ENCODE measurements at regions not wholly inside any gene's neighbourhood (a gene's known extent, or its start where the extent isn't known, plus 50 kb on each side); places are given as distances from the start of the nearest gene placed in this dataset.
A peak's percentile ranks its signal among the peaks of the same experiment; 100 is the strongest.

DNA sequence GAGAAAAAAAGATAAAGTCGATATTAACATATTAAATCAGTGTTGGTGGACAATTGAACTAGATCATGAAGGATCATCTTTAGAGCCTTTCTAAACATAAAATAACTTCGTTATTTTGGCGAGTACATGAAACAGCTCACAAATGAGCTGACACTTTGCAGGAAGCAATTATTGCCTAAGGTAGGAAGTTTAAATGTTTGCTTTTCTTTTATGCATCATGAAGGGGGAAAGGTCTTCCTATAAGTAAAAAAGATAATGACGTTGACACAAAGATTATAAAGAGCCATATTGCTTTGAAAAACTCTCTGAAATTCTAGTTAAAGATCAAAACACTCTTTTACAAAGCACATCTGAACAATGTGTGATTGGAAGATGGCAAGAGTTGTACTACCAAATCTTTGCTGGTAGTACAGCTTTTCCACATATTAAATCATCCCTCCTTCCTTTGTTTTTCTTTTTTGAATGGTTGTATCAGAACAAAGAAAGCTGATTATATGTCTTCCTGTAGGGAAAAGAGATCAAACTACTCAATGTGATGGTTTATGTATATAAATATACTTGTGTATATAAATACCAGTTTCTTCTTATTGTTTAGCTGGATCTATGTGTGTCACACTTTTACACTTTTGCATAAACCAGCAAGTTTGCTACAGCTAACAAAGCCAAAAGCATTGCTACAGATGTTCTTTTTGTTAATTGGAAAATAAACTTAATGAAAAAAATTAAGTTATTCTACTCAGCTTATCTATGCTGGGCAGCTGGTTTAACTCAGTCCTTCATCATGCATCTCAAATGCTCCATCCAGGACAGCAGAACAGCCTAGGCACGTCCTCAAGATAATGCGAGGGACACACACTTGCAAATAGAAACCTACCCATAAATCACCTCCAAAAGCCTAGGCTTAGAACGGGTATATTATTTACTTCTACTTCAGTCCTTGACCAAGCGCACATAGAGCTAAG lies 850.8 kb upstream of the ROBO1 start:
- TF ChIP-seq, protein P1, sequence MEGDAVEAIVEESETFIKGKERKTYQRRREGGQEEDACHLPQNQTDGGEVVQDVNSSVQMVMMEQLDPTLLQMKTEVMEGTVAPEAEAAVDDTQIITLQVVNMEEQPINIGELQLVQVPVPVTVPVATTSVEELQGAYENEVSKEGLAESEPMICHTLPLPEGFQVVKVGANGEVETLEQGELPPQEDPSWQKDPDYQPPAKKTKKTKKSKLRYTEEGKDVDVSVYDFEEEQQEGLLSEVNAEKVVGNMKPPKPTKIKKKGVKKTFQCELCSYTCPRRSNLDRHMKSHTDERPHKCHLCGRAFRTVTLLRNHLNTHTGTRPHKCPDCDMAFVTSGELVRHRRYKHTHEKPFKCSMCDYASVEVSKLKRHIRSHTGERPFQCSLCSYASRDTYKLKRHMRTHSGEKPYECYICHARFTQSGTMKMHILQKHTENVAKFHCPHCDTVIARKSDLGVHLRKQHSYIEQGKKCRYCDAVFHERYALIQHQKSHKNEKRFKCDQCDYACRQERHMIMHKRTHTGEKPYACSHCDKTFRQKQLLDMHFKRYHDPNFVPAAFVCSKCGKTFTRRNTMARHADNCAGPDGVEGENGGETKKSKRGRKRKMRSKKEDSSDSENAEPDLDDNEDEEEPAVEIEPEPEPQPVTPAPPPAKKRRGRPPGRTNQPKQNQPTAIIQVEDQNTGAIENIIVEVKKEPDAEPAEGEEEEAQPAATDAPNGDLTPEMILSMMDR (IDR thresholded peaks at IDR 0.05) = no peak

DNA sequence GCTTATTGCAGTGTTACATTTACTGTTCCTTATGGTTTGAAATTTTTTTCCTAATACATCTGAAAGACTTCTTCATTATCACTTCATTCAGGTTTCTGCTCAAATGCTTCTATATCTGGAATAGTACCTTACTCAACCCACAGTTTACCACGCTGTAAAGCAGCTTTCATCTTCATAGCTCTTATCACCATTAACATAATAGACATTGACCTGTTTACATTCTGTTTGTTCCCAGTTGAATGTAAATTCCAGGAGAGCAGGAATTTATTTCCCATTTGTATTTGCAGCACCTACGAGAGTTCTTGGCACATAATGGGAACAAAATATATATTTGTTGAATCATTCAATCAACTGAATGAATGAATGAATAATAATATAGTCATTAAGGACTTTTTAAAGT lies 844.6 kb upstream of the ROBO1 start:
- TF ChIP-seq, protein P1 (IDR thresholded peaks at IDR 0.05) = no peak

DNA sequence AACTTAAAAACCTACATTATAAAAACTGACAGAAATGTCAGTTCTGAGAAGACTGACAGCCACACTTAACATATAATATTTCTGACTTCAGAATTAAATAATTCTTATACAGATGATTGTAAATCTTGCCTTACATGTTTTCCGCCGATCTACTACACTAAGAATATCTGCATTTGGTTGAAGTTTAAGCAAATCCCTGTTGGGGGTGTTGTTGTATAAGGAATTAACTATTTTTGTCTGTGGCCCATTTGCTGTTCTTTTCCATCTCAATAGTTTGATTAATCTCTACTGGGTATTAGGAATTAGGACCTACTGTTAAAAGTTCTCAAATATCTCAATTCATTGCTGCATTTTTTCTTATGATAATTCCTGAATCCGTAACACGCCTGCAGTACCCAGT lies 838.3 kb upstream of the ROBO1 start:
- TF ChIP-seq, protein P1 (IDR thresholded peaks at IDR 0.05) = 0 out of 2 replicates have a peak, but pooled peaks have one; percentile 10

DNA sequence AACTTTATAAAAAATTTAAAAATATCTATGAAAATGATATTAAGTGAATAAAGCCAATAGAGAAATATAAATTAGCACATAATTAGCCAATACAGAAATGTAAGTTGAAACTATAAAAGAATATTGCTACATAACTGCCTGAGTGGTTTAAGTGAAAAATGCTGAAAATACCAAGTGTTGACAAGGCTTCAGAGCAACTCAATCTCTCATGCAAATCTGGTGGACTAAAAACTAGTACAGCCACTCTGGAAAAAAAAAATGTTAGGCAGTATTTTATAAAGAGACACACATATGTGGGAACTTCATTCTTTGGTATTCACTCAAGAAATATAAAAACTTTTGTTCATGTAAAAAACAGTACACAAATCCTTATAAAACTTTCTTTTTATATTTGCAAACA lies 833.7 kb upstream of the ROBO1 start:
- TF ChIP-seq, protein P1 (IDR thresholded peaks at IDR 0.05) = no peak

DNA sequence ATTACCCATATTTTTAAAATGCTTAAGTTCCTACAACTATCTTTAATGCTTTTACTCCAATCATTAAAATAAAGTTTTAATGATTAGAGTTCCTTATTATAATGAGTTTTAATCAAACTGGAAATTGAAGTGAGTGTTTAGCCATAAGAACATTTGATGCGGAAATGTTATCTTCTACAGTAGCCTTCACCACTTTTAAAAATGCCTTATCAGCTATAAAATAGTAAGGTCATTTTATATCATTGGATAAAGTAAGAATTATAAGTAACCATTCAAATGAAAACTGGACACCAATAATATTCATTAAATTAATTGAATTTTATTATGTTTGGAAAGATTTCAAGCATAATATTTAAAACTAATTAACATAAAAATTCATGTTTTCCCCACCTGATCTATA lies 825.0 kb upstream of the ROBO1 start:
- TF ChIP-seq, protein P1 (IDR thresholded peaks at IDR 0.05) = no peak

DNA sequence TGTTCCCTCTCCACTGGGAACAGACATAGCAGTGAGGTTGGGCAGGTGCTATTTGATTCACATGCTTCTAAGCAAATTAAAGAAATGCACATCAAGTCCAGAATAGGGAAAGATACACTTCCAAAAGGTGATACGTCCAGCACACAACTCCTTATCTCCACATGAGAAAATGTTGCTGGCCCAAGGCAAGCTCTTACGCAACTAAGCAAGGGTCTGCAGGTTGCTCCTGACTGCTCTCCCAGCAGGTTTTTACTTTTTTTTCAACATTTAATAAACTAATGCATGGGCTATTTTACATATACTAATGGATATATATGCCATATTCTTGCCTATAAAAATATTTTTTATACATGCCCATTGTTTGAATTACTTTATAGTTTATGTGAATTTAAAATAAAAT lies 818.5 kb upstream of the ROBO1 start:
- TF ChIP-seq, protein P1 (IDR thresholded peaks at IDR 0.05) = no peak

DNA sequence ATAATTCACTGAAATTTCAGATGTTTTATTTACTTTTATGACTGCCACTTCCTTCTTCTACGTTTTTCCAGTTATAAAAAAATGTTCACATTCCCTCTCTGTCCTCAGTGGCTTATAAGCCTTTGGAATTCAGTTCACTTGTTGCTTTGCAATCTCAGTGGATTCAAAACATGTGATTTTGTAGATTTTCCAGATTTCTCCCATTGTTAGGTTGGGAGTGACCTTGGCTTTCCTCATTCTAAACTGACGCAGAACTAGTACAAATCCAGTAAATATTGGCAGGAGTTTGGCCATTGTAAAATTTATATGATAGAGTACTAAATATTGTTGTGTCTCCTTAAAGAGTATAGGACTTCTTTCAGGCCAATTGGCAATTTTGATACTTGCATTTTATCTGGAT lies 812.3 kb upstream of the ROBO1 start:
- TF ChIP-seq, protein P1 (IDR thresholded peaks at IDR 0.05) = no peak
